NOMO-1 treated with dmso at 0.1 percent for 144 hours (cell line): ENCODE measurements at regions not wholly inside any gene's neighbourhood (a gene's known extent, or its start where the extent isn't known, plus 50 kb on each side); places are given as distances from the start of the nearest gene placed in this dataset.

Experiments used
- DNase-seq: peaks from one replicate; lab custom pipeline; 2025; ENCODE audit not compliant: unreplicated experiment; lab: John Stamatoyannopoulos, UW

DNA sequence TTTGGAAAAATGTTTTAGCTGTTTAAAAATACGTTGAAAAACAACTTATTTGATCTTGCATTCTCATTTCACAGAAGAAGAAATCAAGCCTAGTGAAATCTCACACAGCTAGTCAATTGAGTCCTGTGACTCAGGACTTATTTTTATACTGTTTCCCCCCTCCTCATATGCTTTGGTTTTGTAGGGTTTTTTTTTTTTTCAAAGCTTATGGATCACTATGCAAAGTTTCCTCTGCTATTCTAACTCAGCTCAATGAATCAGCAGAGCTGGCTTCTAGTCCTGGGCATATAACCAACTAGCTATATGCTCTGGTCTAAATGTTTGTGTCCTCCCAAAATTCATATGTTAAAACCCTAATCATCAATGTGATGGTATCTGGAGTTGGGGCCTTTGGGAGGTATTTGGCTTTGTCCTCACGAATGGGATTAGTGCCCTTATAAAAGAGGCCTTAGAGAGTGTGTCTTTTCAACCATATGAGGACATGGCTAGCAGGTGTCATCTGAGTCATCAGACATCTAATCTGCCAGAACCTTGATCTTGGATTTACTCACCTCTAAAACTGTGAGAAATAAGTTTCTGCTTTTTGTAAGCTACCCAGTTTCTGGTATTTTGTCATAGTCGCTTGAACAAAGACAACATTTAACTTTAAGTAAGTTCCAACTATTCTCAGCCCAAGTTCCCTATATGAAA lies 317.2 kb upstream of the C1orf87 start:
- no peak for DNase-seq

DNA sequence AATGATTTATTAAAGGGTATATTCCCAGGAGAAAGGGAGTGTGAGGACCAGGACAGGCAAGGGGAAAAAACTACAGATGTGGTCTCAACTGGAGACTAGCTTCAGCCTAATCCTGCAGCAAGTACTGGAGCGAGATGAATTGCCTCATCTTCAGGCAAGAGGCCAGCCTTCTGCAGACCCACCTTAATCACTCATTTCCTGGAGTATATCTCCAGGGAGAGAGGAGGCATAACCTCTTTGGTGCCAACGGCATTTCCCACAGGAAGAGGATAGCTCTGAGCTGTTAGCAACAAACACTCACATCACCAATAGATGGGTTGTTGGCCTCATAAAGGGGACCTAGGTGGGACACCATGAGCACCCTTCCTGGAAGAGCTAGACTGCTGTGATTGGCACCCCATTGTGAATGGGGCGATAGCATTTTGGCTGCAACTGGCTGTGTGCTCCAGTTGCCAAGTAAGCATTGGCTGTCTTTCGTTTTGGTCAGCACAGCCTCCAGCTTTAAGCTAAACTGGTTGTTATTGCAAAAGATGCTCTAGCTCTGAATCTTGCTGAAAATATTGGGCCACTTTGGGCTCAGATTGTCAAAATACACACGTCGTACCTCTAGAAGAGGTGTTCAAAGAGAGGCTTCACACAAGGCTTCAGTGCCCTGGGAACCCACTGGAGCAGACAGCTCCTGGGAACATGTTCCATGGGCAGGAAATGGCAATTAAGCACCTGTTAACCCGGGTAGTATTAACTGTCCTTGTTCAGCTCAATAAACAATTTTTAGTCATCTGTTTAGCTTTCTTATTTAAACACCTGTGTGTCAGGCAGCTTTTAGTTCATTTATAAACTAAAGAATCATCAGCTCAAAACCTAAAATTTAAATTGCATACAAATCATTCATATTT lies 314.8 kb upstream of the C1orf87 start:
- DNase-seq = no peak

DNA sequence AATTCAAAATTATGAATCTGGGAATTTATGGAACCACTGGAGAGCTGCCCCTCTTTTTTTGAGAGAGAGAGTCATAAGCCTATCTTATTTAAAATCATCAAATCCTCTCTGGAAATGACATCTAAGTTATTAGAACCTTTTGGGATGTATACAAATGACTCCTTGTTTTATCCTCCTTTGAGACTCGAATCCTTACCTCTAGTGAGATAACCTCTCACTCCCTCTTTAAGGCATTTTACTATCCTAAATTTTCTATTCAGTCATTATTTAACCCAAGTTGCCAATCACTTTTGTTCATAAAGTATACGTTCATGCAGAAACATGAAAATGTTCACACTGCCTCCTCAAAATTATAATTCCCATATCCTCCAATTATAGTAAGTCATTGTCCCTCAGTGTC lies 313.6 kb upstream of the C1orf87 start:
- DNase-seq = no peak

GRCh38 chr1:60386249-60386648 lies 312.7 kb upstream of the C1orf87 start:
- no peak for DNase-seq

- DNase-seq = no peak
Measured at GRCh38 chr1:60376196-60376595, 302.6 kb upstream of the C1orf87 start.

DNA sequence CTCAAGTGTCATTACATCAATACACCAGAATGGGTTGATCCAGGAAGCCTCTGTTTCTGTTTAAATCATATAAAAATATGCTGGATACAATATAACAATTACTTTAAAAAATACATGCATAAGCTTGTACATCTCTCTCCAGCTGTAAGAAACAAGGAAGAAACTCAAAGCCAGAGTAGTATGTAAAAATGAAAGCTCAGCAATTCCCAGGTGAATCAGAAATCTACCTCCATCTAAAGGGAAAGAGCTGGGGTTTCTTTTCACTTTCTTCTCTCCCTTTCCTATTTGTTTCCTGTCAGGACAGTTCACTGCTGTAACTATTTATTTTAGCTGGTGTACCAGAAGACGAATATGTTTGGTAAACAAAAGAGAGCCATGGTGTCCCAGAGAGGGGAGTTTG lies 301.0 kb upstream of the C1orf87 start:
- no peak for DNase-seq

GRCh38 chr1:60367532-60367931 lies 294.0 kb upstream of the C1orf87 start:
- DNase-seq = no peak

DNA sequence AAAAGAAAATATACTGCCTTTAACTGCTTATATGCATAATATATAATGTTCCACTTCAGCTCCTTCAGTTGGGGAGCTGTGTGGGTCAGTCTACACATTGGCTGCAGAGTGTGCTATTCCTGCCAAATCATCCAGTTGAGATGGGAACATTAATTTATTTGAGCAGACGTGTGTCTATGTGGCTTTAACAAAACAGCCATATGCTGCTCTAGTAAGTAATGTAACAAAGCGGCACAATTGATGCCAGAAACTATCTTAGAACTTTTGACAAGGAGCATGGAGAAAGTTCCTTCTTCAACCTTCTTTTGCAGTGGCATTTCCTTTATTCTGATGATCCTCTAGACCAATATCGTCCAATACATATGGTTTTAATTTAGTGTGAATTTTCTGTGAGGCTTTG lies 285.9 kb upstream of the C1orf87 start:
- no peak for DNase-seq

- DNase-seq = no peak
Measured at GRCh38 chr1:60350531-60350930, 277.0 kb upstream of the C1orf87 start.

DNA sequence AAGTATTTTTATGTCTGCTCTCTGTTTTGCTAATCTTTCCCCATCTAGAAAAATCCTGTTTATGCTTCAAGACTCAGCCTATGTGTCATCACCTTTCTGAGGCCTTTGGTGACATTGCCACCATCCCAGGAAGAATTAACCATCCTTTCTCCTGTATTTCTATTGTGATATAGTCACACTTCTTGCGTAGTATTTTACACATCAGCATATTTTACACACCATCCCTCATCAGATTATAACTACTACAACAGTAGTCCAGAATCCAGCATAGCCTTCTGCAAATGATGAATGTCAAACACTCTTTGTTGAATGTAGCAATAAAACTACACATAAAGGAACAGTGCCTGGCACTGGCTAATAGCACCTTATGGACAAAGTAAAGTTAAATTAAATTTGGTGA lies 275.3 kb upstream of the C1orf87 start:
- DNase-seq = no peak

DNA sequence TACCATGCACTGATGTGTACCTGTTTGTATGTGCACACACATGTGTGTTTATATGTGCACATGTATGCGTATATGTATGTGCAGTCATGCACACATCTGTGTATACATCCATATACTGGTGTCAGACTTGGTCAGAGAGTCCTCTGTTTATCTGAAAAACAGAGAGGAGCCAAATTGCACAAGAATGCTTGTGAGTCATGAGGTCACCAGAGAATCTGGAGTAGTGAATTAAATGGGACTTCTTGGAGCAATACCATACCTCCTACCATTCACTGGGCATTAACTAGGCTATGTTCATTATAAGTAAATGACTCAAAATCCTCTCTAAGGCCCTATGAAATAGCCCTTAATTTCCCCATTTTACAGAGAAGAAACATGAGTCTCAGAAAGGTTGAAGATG lies 272.1 kb upstream of the C1orf87 start:
- no peak for DNase-seq

DNA sequence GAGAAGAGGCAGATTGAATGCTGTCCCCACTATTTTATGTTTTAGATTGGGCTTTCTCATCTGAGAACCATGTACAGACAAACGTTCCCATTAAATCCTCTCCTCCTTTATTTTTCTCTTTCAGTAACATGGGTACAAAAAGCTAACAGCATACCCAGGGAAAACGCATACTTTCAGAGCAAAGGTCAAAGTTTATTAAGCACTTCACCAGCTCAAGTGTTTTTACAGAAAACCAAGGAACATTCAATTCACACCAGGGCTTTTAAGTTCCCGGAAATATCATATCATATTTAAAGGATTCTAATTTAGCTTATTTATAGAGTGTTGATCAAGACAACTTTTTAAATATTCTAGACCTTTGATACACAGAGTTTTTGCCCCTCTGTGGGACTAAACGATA lies 271.5 kb upstream of the C1orf87 start:
- DNase-seq = no peak

DNA sequence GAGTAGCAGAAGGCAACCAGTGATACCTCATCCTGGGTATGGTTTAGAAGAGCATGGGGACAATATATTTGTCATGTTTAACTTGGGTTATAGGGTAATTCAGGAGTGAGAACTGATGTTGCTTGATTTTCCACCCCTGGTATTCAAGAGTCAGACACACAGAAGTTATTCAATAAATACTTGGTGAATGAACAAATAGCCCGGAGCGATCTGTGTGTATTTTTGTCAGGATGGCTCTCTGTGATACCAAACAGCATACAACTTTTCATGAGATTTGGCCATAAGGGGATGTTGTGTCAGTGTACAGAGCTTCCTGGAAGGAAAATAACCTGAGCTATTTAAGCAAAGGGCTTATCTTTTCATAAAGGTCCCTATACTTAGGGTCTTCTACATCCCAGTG lies 270.2 kb upstream of the C1orf87 start:
- no peak for DNase-seq

- no peak for DNase-seq
Measured at GRCh38 chr1:60342569-60342968, 269.0 kb upstream of the C1orf87 start.

- DNase-seq = no peak
Measured at GRCh38 chr1:60341274-60341673, 267.7 kb upstream of the C1orf87 start.

DNA sequence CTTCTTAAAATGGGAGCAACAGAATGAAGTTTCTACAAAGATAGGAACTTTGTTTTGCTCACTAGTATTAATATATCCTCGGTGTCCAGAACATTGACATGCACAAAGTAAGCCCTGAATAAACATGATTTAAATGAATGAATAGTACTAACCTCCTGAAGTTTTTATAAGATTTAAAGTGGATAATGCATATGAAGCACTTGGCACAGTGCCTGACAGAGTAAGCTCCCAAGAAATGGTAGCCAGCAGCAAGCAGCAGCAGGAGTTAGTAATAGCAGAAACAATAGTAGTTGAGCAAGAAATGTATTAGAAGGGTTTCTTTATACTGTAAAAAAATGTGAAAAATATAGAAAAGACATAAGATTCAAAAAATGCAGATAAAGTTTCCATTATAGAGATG lies 258.1 kb upstream of the C1orf87 start:
- no peak for DNase-seq

DNA sequence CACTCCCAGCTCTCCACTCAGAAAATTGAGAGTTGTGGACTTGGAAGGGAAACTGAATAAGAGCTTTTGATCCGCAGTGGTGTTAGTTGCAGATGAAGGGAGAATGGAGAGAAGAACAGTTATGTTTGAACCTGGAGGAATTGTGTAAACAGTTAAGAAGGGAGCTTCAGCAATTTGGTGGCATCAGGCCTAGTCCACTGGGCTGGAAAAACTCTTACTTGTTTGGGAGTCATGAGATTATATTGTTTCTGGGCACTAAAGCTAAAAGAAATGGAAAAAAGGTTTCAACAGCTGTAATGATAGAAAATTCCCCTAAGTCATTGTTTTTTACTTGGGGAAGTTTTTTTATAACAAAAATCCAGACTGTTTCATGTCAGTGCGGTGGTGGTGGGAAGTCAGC lies 256.1 kb upstream of the C1orf87 start:
- no peak for DNase-seq

- no peak for DNase-seq
Measured at GRCh38 chr1:60311838-60312237, 238.3 kb upstream of the C1orf87 start.

DNA sequence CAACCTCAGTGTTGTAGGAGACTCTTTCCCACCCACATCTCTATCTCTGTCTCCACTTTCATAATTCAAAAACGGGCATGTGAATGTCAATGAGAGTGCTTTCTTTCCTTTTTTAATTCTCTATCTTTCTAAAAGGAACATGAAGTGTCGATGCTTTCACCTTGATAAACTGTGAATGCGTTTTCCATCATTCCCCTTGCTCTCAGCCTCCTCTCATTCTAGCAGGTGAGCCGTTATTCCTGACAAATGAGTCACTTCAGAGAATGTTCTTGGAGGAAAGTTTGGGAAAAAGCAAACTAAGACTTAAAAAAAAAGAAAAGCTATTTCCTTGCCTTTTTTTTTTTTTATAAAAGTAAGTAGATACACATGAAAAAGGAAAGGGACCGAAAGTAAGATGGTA lies 226.0 kb upstream of the C1orf87 start:
- no peak for DNase-seq

GRCh38 chr1:60298290-60298689 lies 224.7 kb upstream of the C1orf87 start:
- no peak for DNase-seq

DNA sequence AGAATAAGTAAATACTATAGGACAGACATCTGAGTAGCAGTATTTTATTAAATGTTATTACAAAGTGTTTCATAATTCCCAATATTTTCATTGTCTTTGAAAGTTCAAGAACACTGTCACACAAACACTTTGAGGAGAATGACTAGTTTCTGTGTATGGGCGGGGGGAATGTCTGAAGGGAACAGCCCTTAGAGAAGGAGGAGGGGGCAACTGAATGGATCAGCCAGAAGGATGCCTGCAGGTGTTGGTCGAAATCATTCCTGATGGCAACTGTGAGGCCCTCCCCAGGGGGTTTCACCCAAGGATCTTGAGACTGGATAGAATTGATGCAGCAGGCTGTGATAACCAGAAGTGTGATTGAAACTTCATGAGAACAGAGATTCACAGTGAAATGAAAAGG lies 223.2 kb upstream of the C1orf87 start:
- DNase-seq = no peak

- no peak for DNase-seq
Measured at GRCh38 chr1:60292140-60292539, 218.6 kb upstream of the C1orf87 start.

DNA sequence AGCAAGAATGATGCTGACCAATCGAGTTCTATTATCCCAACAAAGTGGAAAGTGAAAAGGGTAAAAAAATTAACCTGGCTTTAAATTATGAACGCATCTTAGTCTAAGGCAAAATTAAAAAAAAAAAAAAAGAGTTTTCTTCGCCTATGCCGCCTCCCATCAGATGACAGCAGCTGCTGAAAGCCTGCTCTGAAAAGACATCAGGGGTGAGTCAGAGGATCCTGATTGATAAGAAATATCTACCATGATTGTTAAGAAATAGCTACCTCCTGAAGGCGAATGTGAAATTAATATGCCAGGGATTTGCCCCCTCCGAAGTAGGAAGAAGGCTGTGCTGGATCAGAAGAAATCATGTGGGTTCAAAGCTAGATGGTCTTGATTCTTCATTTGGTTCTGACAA lies 216.8 kb upstream of the C1orf87 start:
- no peak for DNase-seq
